NAMALWA (cell line): ENCODE measurements at regions not wholly inside any gene's neighbourhood (a gene's known extent, or its start where the extent isn't known, plus 50 kb on each side); places are given as distances from the start of the nearest gene placed in this dataset.
"Not testable (repeated sequence)": the region's sequence is repeated elsewhere in the genome, so short reads cannot be mapped to it uniquely, and the experiment has no call there.

Source experiments
- DNase-seq: peaks from one replicate; pipeline ENCODE4 v3.0.0-alpha.2; 2015; ENCODE audit warnings: low spot score

- DNase-seq: no peak
These were observed 103.6 kb downstream of the OTOL1 start for GRCh38 chr3:161600173-161600572.

- DNase-seq: no peak
These were observed 105.9 kb downstream of the OTOL1 start for GRCh38 chr3:161602475-161602874.

GRCh38 chr3:161602918-161603317 lies 106.3 kb downstream of the OTOL1 start:
- DNase-seq: no peak

GRCh38 chr3:161607056-161607455 lies 110.4 kb downstream of the OTOL1 start:
- DNase-seq: no peak

- DNase-seq: no peak
These were observed 122.7 kb downstream of the OTOL1 start for GRCh38 chr3:161619351-161619750.

GRCh38 chr3:161630794-161631193 lies 134.2 kb downstream of the OTOL1 start:
- no peak for DNase-seq

- no peak for DNase-seq
These were observed 134.9 kb downstream of the OTOL1 start for GRCh38 chr3:161631536-161631935.

GRCh38 chr3:161637559-161637958 lies 141.0 kb downstream of the OTOL1 start:
- DNase-seq: no peak

- not testable (repeated sequence) for DNase-seq
These were observed 142.5 kb downstream of the OTOL1 start for GRCh38 chr3:161639095-161639494.

GRCh38 chr3:161640181-161640580 lies 143.6 kb downstream of the OTOL1 start:
- DNase-seq: no peak

GRCh38 chr3:161641287-161641686 lies 144.7 kb downstream of the OTOL1 start:
- DNase-seq: no peak

- no peak for DNase-seq
These were observed 148.5 kb downstream of the OTOL1 start for GRCh38 chr3:161644891-161645635.

GRCh38 chr3:161647936-161648470 lies 151.4 kb downstream of the OTOL1 start:
- DNase-seq: no peak

- DNase-seq: no peak
These were observed 153.4 kb downstream of the OTOL1 start for GRCh38 chr3:161649900-161650484.

GRCh38 chr3:161657786-161658185 lies 161.2 kb downstream of the OTOL1 start:
- DNase-seq: no peak

- DNase-seq: no peak
These were observed 174.5 kb downstream of the OTOL1 start for GRCh38 chr3:161671141-161671540.

GRCh38 chr3:161672478-161672877 lies 175.9 kb downstream of the OTOL1 start:
- DNase-seq: no peak

- no peak for DNase-seq
These were observed 177.3 kb downstream of the OTOL1 start for GRCh38 chr3:161673866-161674265.

GRCh38 chr3:161674402-161674801 lies 177.8 kb downstream of the OTOL1 start:
- no peak for DNase-seq

- not testable (repeated sequence) for DNase-seq
These were observed 185.2 kb downstream of the OTOL1 start for GRCh38 chr3:161681831-161682230.

- DNase-seq: no peak
These were observed 186.1 kb downstream of the OTOL1 start for GRCh38 chr3:161682715-161683114.

GRCh38 chr3:161689584-161690298 lies 193.1 kb downstream of the OTOL1 start:
- DNase-seq: no peak

- DNase-seq: no peak
These were observed 193.7 kb downstream of the OTOL1 start for GRCh38 chr3:161690299-161690620.
